22Rv1 (cell line): ENCODE measurements at regions not wholly inside any gene's neighbourhood (a gene's known extent, or its start where the extent isn't known, plus 50 kb on each side); places are given as distances from the start of the nearest gene placed in this dataset.

Source experiments
- ZFX ChIP-seq: fragments of 450-650 bp; IDR thresholded peaks from 2 replicates; pipeline ENCODE4 v1.6.1; 2017; ENCODE audit warnings: antibody characterized with exemption, borderline replicate concordance
- TF ChIP-seq, protein P1 (sequence below): fragments of 450-650 bp; IDR thresholded peaks from 2 replicates; pipeline ENCODE4 v1.5.1; 2017; ENCODE audit warnings: mild to moderate bottlenecking

DNA sequence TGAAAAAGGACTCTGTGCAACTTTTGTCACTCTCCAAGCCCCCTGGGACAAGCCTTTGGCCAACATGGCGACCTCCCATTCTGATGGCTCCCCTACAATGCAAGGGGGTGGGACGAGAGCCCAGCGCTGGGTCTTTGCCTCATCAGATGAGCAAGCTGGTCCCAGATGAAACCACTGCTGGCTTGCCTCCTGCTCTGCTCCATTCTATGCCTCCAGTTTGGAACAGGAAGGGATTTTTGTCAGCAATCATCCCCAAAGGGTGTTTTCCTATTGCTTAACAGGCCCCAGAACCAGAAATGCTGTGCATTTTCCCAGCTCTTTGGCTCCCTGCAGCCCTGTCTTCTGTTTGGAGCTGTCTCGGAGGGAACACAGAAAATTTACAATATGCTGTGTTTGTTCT, 412.7 kb downstream of the MAFB start:
- TF ChIP-seq, protein P1, sequence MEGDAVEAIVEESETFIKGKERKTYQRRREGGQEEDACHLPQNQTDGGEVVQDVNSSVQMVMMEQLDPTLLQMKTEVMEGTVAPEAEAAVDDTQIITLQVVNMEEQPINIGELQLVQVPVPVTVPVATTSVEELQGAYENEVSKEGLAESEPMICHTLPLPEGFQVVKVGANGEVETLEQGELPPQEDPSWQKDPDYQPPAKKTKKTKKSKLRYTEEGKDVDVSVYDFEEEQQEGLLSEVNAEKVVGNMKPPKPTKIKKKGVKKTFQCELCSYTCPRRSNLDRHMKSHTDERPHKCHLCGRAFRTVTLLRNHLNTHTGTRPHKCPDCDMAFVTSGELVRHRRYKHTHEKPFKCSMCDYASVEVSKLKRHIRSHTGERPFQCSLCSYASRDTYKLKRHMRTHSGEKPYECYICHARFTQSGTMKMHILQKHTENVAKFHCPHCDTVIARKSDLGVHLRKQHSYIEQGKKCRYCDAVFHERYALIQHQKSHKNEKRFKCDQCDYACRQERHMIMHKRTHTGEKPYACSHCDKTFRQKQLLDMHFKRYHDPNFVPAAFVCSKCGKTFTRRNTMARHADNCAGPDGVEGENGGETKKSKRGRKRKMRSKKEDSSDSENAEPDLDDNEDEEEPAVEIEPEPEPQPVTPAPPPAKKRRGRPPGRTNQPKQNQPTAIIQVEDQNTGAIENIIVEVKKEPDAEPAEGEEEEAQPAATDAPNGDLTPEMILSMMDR = no peak
- no peak for TF ChIP-seq ZFX
